Tibial nerve (tissue), 4 donors: ENCODE measurements at regions not wholly inside any gene's neighbourhood (a gene's known extent, or its start where the extent isn't known, plus 50 kb on each side); places are given as distances from the start of the nearest gene placed in this dataset.

Source experiments
- CTCF ChIP-seq, 5 experiments: fragments of 200-600 bp in 3 of 5; fragments of 450-650 bp in 2 of 5; sonication (generic) in 3 of 5; IDR thresholded peaks; one replicate each; pipeline ENCODE4 v1.5.1; 2016 to 2019; ENCODE audit warnings: antibody characterized with exemption in 5 of 5, mild to moderate bottlenecking in 3 of 5, moderate library complexity in 2 of 5
- EP300 ChIP-seq, 2 donors: sonication (generic); formaldehyde crosslinking; IDR thresholded peaks; one replicate each; pipeline ENCODE4 v1.6.1; 2017; ENCODE audit warnings: antibody characterized with exemption in 2 of 2, mild to moderate bottlenecking in 1 of 2
- POLR2A ChIP-seq, 2 donors: fragments of 450-650 bp; IDR thresholded peaks; one replicate each; pipeline ENCODE4 v1.6.1; 2017; ENCODE audit warnings: antibody characterized with exemption in 2 of 2, mild to moderate bottlenecking in 2 of 2, moderate library complexity in 2 of 2

- TF ChIP-seq CTCF (IDR thresholded peaks at IDR 0.05) (no peak), POLR2A (IDR thresholded peaks at IDR 0.05) (no peak), EP300 (IDR thresholded peaks at IDR 0.05) (no peak)
Measured at GRCh38 chr2:196391149-196391479, 219.7 kb upstream of the STK17B start.
